H9 (cell line): ENCODE measurements at regions not wholly inside any gene's neighbourhood (a gene's known extent, or its start where the extent isn't known, plus 50 kb on each side); places are given as distances from the start of the nearest gene placed in this dataset.
A peak's percentile ranks its signal among the peaks of the same experiment; 100 is the strongest.

Source experiments
- DNase-seq: peaks from one replicate; pipeline ENCODE4 v3.0.0-alpha.2; 2017
- H2AFZ ChIP-seq: one replicate; pipeline ENCODE4 v1.6.1; 2013; ENCODE audit warnings: mild to moderate bottlenecking, low read length, control low read depth, moderate library complexity
- H2AK5ac ChIP-seq: 2 replicates; pipeline ENCODE4 v1.6.1; 2013; ENCODE audit warnings: low read length, control low read depth, mixed read lengths; ENCODE audit not compliant: insufficient read length
- H2BK120ac ChIP-seq: one replicate; pipeline ENCODE4 v1.6.1; 2013; ENCODE audit warnings: low read depth, mild to moderate bottlenecking, low read length, control low read depth, inconsistent platforms; ENCODE audit not compliant: poor library complexity, severe bottlenecking
- H2BK12ac ChIP-seq: 2 replicates; pipeline ENCODE4 v1.6.1; 2013; ENCODE audit warnings: low read length, control low read depth, mixed read lengths, low read depth; ENCODE audit not compliant: insufficient read length
- H2BK15ac ChIP-seq: 2 replicates; pipeline ENCODE4 v1.6.1; 2013; ENCODE audit warnings: low read depth, low read length, control low read depth
- H2BK20ac ChIP-seq: one replicate; pipeline ENCODE4 v1.6.1; 2013; ENCODE audit warnings: low read depth, mild to moderate bottlenecking, low read length, control low read depth, inconsistent platforms; ENCODE audit not compliant: poor library complexity, severe bottlenecking
- H2BK5ac ChIP-seq: 2 replicates; pipeline ENCODE4 v1.6.1; 2013; ENCODE audit warnings: low read length, control low read depth, mixed read lengths; ENCODE audit not compliant: insufficient read length
- H3K14ac ChIP-seq: 2 replicates; pipeline ENCODE4 v1.6.1; 2013; ENCODE audit warnings: low read length, control low read depth; ENCODE audit not compliant: insufficient read depth
- H3K18ac ChIP-seq: 2 replicates; pipeline ENCODE4 v1.6.1; 2013; ENCODE audit warnings: low read depth, mild to moderate bottlenecking, mixed read lengths, low read length, control low read depth; ENCODE audit not compliant: insufficient read length
- H3K23ac ChIP-seq: 2 replicates; pipeline ENCODE4 v1.6.1; 2013; ENCODE audit warnings: low read length, control low read depth, mixed read lengths, low read depth; ENCODE audit not compliant: insufficient read length
- H3K23me2 ChIP-seq: 2 replicates; pipeline ENCODE4 v1.6.1; 2013; ENCODE audit warnings: low read depth, mild to moderate bottlenecking, mixed read lengths, low read length, control low read depth; ENCODE audit not compliant: insufficient read length, poor library complexity, severe bottlenecking
- H3K27ac ChIP-seq: 2 replicates; pipeline ENCODE4 v1.5.1; 2013; ENCODE audit warnings: low read length, control low read depth, mixed read lengths, low read depth; ENCODE audit not compliant: insufficient read length
- H3K27me3 ChIP-seq: 2 replicates; pipeline ENCODE4 v1.6.1; 2013; ENCODE audit warnings: low read length, control low read depth, inconsistent platforms; ENCODE audit not compliant: insufficient read depth
- H3K4ac ChIP-seq: 2 replicates; pipeline ENCODE4 v1.6.1; 2013; ENCODE audit warnings: low read depth, mild to moderate bottlenecking, control low read depth, inconsistent platforms, low read length, moderate library complexity
- H3K4me1 ChIP-seq: 2 replicates; pipeline ENCODE4 v1.6.1; 2013; ENCODE audit warnings: low read length, control low read depth, inconsistent platforms; ENCODE audit not compliant: insufficient read depth
- H3K4me2 ChIP-seq: 2 replicates; pipeline ENCODE4 v1.6.1; 2013; ENCODE audit warnings: low read length, control low read depth, mixed read lengths; ENCODE audit not compliant: insufficient read length, insufficient read depth
- H3K56ac ChIP-seq: 2 replicates; pipeline ENCODE4 v1.6.1; 2013; ENCODE audit warnings: low read depth, mild to moderate bottlenecking, mixed read lengths, low read length, control low read depth; ENCODE audit not compliant: insufficient read length
- H3K79me1 ChIP-seq: 2 replicates; pipeline ENCODE4 v1.6.1; 2013; ENCODE audit warnings: low read depth, mild to moderate bottlenecking, moderate library complexity, low read length, control low read depth, inconsistent platforms; ENCODE audit not compliant: insufficient read depth, poor library complexity, severe bottlenecking
- H3K79me2 ChIP-seq: 2 replicates; pipeline ENCODE4 v1.6.1; 2013; ENCODE audit warnings: low read length, control low read depth, inconsistent platforms; ENCODE audit not compliant: insufficient read depth
- H3K9ac ChIP-seq: 2 replicates; pipeline ENCODE4 v1.6.1; 2013; ENCODE audit warnings: low read length, control low read depth, mixed read lengths; ENCODE audit not compliant: insufficient read length; ENCODE audit errors: extremely low read depth
- H3K9me3 ChIP-seq: one replicate; pipeline ENCODE4 v1.6.1; 2013; ENCODE audit warnings: low read depth, low read length, inconsistent platforms; ENCODE audit not compliant: control insufficient read depth
- H3T11ph ChIP-seq: one replicate; pipeline ENCODE4 v1.6.1; 2013; ENCODE audit warnings: mild to moderate bottlenecking, low read length, control low read depth, inconsistent platforms
- H4K20me1 ChIP-seq: one replicate; pipeline ENCODE4 v1.6.1; 2013; ENCODE audit not compliant: control insufficient read depth, insufficient read length, insufficient read depth
- H4K5ac ChIP-seq: 2 replicates; pipeline ENCODE4 v1.6.1; 2013; ENCODE audit warnings: low read depth, mild to moderate bottlenecking, mixed read lengths, low read length, control low read depth; ENCODE audit not compliant: insufficient read length
- H4K8ac ChIP-seq: replicated peaks from 2 replicates; pipeline ENCODE4 v1.6.1; 2013; ENCODE audit warnings: low read length, control low read depth, mixed read lengths, low read depth; ENCODE audit not compliant: insufficient read length
- H4K91ac ChIP-seq: 2 replicates; pipeline ENCODE4 v1.6.1; 2013; ENCODE audit warnings: low read depth, mild to moderate bottlenecking, moderate library complexity, mixed read lengths, low read length, control low read depth; ENCODE audit not compliant: insufficient read length
- H3K27ac Mint-ChIP-seq, 3 experiments: 2 replicates in 2 of 3; 3 replicates in 1 of 3; pipeline ENCODE4 v1.8.0; 2020 to 2021; ENCODE audit warnings: mixed read lengths in 3 of 3, mild to moderate bottlenecking in 1 of 3, moderate library complexity in 1 of 3
- H3K27me3 Mint-ChIP-seq: 2 replicates; pipeline ENCODE4 v1.8.0; 2021; ENCODE audit warnings: low read depth, mild to moderate bottlenecking, moderate library complexity, mixed read lengths
- H3K36me3 Mint-ChIP-seq, 3 experiments: 2 replicates in 2 of 3; 3 replicates in 1 of 3; pipeline ENCODE4 v1.8.0; 2020 to 2021; ENCODE audit warnings: low read depth in 3 of 3, mixed read lengths in 3 of 3; ENCODE audit not compliant: insufficient read depth in 1 of 3
- H3K4me1 Mint-ChIP-seq, 2 experiments: 2 replicates each; pipeline ENCODE4 v1.8.0; 2020; ENCODE audit warnings: mixed read lengths in 2 of 2
- H3K4me3 Mint-ChIP-seq, 2 experiments: 2 replicates in 1 of 2; 3 replicates in 1 of 2; pipeline ENCODE4 v1.8.0; 2020 to 2021; ENCODE audit warnings: mild to moderate bottlenecking in 2 of 2, mixed read lengths in 2 of 2, moderate library complexity in 1 of 2
- H3K9me3 Mint-ChIP-seq, 2 experiments: 2 replicates in 1 of 2; 3 replicates in 1 of 2; pipeline ENCODE4 v1.8.0; 2020; ENCODE audit warnings: mild to moderate bottlenecking in 2 of 2, mixed read lengths in 2 of 2, moderate library complexity in 1 of 2
- CTCF ChIP-seq: fragments of 200-600 bp; sonication (generic); conservative IDR thresholded peaks from 3 replicates; pipeline ENCODE4 v1.8.0; 2021; ENCODE audit warnings: antibody characterized with exemption, mild to moderate bottlenecking
- WGBS: extraction: QIAGEN DNeasy Blood & Tissue Kit; methylation state at CpG from one replicate; pipeline ENCODE4 v1.1.7; 2013; ENCODE audit warnings: missing lambda C conversion rate, low lambda C conversion rate, mixed read lengths; ENCODE audit not compliant: insufficient read length; ENCODE audit errors: extremely low coverage; 5-methylcytosine and 5-hydroxymethylcytosine counted together

- Histone ChIP-seq H3K9me3 (no peaks in the 10 kb centered on the region), H3K56ac (no peak overlapping the region), H3K18ac (no peak overlapping the region), H3K14ac (no peak overlapping the region), H4K20me1 (no peaks in the 10 kb centered on the region), H2BK120ac (no peak overlapping the region), H4K5ac (no peak overlapping the region), H2BK20ac (no peak overlapping the region), H3K79me2 (no peaks in the 10 kb centered on the region), H2BK5ac (no peak overlapping the region), H2BK15ac (no peak overlapping the region), H4K8ac (no peak overlapping the region), H3K23me2 (no peaks in the 10 kb centered on the region), H3K23ac (no peak overlapping the region), H3K79me1 (no peaks in the 10 kb centered on the region), H3K27ac (no peak overlapping the region), H3K9ac (no peak overlapping the region), H3T11ph (no peak overlapping the region), H3K27me3 (no peaks in the 10 kb centered on the region), H3K4me1 (no peaks in the 10 kb centered on the region), H2AFZ (no peak overlapping the region), H3K4ac (no peak overlapping the region), H3K4me2 (no peak overlapping the region), H4K91ac (no peak overlapping the region), H2BK12ac (no peak overlapping the region), H2AK5ac (no peak overlapping the region)
- Mint-ChIP-seq H3K4me1 (peaks cover 12 to 13% of the 10 kb centered on the region in 2 experiments), H3K9me3 (peaks cover 3 to 6% of the 10 kb centered on the region in 2 experiments; a peak in 2 of 5 replicates), H3K4me3 (no peak overlapping the region), H3K27ac (no peak overlapping the region), H3K36me3 (peaks cover 2 to 4% (median 3%) of the 10 kb centered on the region in 3 experiments; a peak in 3 of 7 replicates), H3K27me3 (no peaks in the 10 kb centered on the region)
- DNase-seq = no peak
- peak; percentile 71 for TF ChIP-seq CTCF
- no CpG with 5 or more reads among the region's 3 CpGs for WGBS
Observed at GRCh38 chr4:36824682-36825081, 419.9 kb upstream of the NWD2 start.
